ENCODE measurements at regions not wholly inside any gene's neighbourhood (a gene's known extent, or its start where the extent isn't known, plus 50 kb on each side); places are given as distances from the start of the nearest gene placed in this dataset.

- H2AFZ ChIP-seq (ENCODE audit: low read depth, low read length), result no peak overlapping the region
- H3K4me3 ChIP-seq (ENCODE audit: low read length), result no peak overlapping the region
- no peak overlapping the region for H3K4me2 ChIP-seq (ENCODE audit: low read length)
- no peaks in the 10 kb centered on the region for H4K20me1 ChIP-seq (ENCODE audit: insufficient read depth)
- H3K9ac ChIP-seq (ENCODE audit: low read length), result no peak overlapping the region
- H3F3A ChIP-seq (ENCODE audit: insufficient read depth, low read length, poor library complexity, severe bottlenecking), result no peaks in the 10 kb centered on the region
- TF ChIP-seq, protein P1, sequence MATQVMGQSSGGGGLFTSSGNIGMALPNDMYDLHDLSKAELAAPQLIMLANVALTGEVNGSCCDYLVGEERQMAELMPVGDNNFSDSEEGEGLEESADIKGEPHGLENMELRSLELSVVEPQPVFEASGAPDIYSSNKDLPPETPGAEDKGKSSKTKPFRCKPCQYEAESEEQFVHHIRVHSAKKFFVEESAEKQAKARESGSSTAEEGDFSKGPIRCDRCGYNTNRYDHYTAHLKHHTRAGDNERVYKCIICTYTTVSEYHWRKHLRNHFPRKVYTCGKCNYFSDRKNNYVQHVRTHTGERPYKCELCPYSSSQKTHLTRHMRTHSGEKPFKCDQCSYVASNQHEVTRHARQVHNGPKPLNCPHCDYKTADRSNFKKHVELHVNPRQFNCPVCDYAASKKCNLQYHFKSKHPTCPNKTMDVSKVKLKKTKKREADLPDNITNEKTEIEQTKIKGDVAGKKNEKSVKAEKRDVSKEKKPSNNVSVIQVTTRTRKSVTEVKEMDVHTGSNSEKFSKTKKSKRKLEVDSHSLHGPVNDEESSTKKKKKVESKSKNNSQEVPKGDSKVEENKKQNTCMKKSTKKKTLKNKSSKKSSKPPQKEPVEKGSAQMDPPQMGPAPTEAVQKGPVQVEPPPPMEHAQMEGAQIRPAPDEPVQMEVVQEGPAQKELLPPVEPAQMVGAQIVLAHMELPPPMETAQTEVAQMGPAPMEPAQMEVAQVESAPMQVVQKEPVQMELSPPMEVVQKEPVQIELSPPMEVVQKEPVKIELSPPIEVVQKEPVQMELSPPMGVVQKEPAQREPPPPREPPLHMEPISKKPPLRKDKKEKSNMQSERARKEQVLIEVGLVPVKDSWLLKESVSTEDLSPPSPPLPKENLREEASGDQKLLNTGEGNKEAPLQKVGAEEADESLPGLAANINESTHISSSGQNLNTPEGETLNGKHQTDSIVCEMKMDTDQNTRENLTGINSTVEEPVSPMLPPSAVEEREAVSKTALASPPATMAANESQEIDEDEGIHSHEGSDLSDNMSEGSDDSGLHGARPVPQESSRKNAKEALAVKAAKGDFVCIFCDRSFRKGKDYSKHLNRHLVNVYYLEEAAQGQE (IDR thresholded peaks at IDR 0.05; ENCODE audit: borderline replicate concordance), result no peak
- TF ChIP-seq EP300 (conservative IDR thresholded peaks at IDR 0.05; ENCODE audit: poor library complexity, severe bottlenecking) (no peak), SMC3 (conservative IDR thresholded peaks at IDR 0.05; ENCODE audit: poor library complexity) (no peak), MXI1 (conservative IDR thresholded peaks at IDR 0.05; ENCODE audit: poor library complexity, severe bottlenecking) (no peak)
- no peaks in the 10 kb centered on the region for H3K9me3 ChIP-seq (ENCODE audit: low read length)
- no peaks in the 10 kb centered on the region for H3K79me2 ChIP-seq (replicated peaks; ENCODE audit: insufficient read depth, low read length)
- no peak overlapping the region for H3K27ac ChIP-seq (ENCODE audit: low read length)
- no peaks in the 10 kb centered on the region for H3K9me2 ChIP-seq (ENCODE audit: insufficient read depth, low read length)
- H3K36me3 ChIP-seq (ENCODE audit: insufficient read depth, low read length), result no peaks in the 10 kb centered on the region
- no peaks in the 10 kb centered on the region for H3K27me3 ChIP-seq (ENCODE audit: insufficient read depth, low read depth, low read length)
Measured at GRCh38 chr9:85260275-85260845, 481.4 kb downstream of the AGTPBP1 start.

DNA sequence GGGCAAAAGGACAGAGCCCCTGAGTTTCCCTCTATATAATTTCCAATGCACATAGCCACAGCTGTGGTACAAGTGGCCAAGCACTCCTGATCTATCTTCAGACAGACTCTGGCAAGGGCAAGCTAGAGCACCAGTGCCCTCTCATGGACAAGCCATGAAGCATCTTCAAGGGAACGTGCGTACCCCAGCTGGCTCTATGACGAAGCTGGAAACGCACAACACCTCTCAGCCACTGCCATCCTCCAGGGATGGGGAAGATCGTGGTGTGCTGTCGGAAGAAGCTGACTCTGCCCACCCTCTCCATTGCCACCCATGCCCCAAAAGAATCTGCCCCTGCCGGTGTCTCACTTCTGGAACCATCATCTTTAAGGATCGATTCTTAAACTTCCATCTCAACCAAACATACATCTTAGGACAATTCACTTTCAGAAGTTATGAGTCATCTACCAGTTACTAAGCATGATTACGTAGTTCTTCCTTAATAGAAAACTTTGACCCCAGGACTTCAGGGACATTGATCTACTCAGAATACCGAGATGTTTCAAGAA is 482.9 kb downstream of the AGTPBP1 start:
- H3K9me3 ChIP-seq (ENCODE audit: low read length), result no peaks in the 10 kb centered on the region
- no peaks in the 10 kb centered on the region for H3F3A ChIP-seq (ENCODE audit: insufficient read depth, low read length, poor library complexity, severe bottlenecking)
- no peak overlapping the region for H3K4me3 ChIP-seq (ENCODE audit: low read length)
- no peak overlapping the region for H3K9ac ChIP-seq (ENCODE audit: low read length)
- no peaks in the 10 kb centered on the region for H4K20me1 ChIP-seq (ENCODE audit: insufficient read depth)
- H3K79me2 ChIP-seq (replicated peaks; ENCODE audit: insufficient read depth, low read length), result no peaks in the 10 kb centered on the region
- H3K27ac ChIP-seq (ENCODE audit: low read length), result no peak overlapping the region
- H3K4me2 ChIP-seq (ENCODE audit: low read length), result no peak overlapping the region
- TF ChIP-seq MXI1 (conservative IDR thresholded peaks at IDR 0.05; ENCODE audit: poor library complexity, severe bottlenecking) (no peak), EP300 (conservative IDR thresholded peaks at IDR 0.05; ENCODE audit: poor library complexity, severe bottlenecking) (no peak), SMC3 (conservative IDR thresholded peaks at IDR 0.05; ENCODE audit: poor library complexity) (peak; percentile 98), RAD21 (conservative IDR thresholded peaks at IDR 0.05) (peak; percentile 98), EZH2 (IDR thresholded peaks at IDR 0.05; ENCODE audit: borderline replicate concordance, insufficient read depth, low read length, poor library complexity, severe bottlenecking) (no peak), POLR2AphosphoS5 (IDR thresholded peaks at IDR 0.05) (no peak), TAF1 (IDR thresholded peaks at IDR 0.05; ENCODE audit: low read depth) (no peak)
- TF ChIP-seq, protein P2, sequence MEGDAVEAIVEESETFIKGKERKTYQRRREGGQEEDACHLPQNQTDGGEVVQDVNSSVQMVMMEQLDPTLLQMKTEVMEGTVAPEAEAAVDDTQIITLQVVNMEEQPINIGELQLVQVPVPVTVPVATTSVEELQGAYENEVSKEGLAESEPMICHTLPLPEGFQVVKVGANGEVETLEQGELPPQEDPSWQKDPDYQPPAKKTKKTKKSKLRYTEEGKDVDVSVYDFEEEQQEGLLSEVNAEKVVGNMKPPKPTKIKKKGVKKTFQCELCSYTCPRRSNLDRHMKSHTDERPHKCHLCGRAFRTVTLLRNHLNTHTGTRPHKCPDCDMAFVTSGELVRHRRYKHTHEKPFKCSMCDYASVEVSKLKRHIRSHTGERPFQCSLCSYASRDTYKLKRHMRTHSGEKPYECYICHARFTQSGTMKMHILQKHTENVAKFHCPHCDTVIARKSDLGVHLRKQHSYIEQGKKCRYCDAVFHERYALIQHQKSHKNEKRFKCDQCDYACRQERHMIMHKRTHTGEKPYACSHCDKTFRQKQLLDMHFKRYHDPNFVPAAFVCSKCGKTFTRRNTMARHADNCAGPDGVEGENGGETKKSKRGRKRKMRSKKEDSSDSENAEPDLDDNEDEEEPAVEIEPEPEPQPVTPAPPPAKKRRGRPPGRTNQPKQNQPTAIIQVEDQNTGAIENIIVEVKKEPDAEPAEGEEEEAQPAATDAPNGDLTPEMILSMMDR (IDR thresholded peaks at IDR 0.05; ENCODE audit: poor library complexity, severe bottlenecking), result peak; percentile 91
- TF ChIP-seq, protein P1 (IDR thresholded peaks at IDR 0.05; ENCODE audit: borderline replicate concordance), result no peak
- no peaks in the 10 kb centered on the region for H3K9me2 ChIP-seq (ENCODE audit: insufficient read depth, low read length)
- no peaks in the 10 kb centered on the region for H3K27me3 ChIP-seq (ENCODE audit: insufficient read depth, low read depth, low read length)
- H2AFZ ChIP-seq (ENCODE audit: low read depth, low read length), result no peak overlapping the region
- H3K36me3 ChIP-seq (ENCODE audit: insufficient read depth, low read length), result no peaks in the 10 kb centered on the region
